ENCODE measurements at regions not wholly inside any gene's neighbourhood (a gene's known extent, or its start where the extent isn't known, plus 50 kb on each side); places are given as distances from the start of the nearest gene placed in this dataset.

- peaks cover 6% of the 10 kb centered on the region for H3K4me1 ChIP-seq (ENCODE audit: control insufficient read depth, insufficient read depth, low read length)
- H3K27me3 ChIP-seq (ENCODE audit: control insufficient read depth, insufficient read depth, low read length), result no peaks in the 10 kb centered on the region
- H3K4me3 ChIP-seq (ENCODE audit: low read depth, low read length), result no peak overlapping the region
- H3K36me3 ChIP-seq (ENCODE audit: control insufficient read depth, insufficient read depth, low read length), result no peaks in the 10 kb centered on the region
- no peaks in the 10 kb centered on the region for H3K9me3 ChIP-seq (ENCODE audit: control insufficient read depth, insufficient read depth, low read length)
- no peak overlapping the region for H3K9ac ChIP-seq (ENCODE audit: low read depth, low read length)
Measured at GRCh38 chr11:116187026-116187425, 585.8 kb downstream of the BUD13 start.

- H3K36me3 ChIP-seq (ENCODE audit: control insufficient read depth, insufficient read depth, low read length), result no peaks in the 10 kb centered on the region
- peaks cover 6% of the 10 kb centered on the region for H3K4me1 ChIP-seq (ENCODE audit: control insufficient read depth, insufficient read depth, low read length)
- no peaks in the 10 kb centered on the region for H3K9me3 ChIP-seq (ENCODE audit: control insufficient read depth, insufficient read depth, low read length)
- no peak overlapping the region for H3K9ac ChIP-seq (ENCODE audit: low read depth, low read length)
- H3K27me3 ChIP-seq (ENCODE audit: control insufficient read depth, insufficient read depth, low read length), result no peaks in the 10 kb centered on the region
- no peak overlapping the region for H3K4me3 ChIP-seq (ENCODE audit: low read depth, low read length)
Measured at GRCh38 chr11:116185551-116185950, 587.2 kb downstream of the BUD13 start.

- Histone ChIP-seq H3K4me1 (ENCODE audit: control insufficient read depth, insufficient read depth, low read length) (no peaks in the 10 kb centered on the region), H3K36me3 (ENCODE audit: control insufficient read depth, insufficient read depth, low read length) (no peaks in the 10 kb centered on the region), H3K4me3 (ENCODE audit: low read depth, low read length) (no peak overlapping the region), H3K27me3 (ENCODE audit: control insufficient read depth, insufficient read depth, low read length) (no peaks in the 10 kb centered on the region), H3K9ac (ENCODE audit: low read depth, low read length) (no peak overlapping the region), H3K9me3 (ENCODE audit: control insufficient read depth, insufficient read depth, low read length) (no peaks in the 10 kb centered on the region)
Measured at GRCh38 chr11:116184763-116185162, 588.0 kb downstream of the BUD13 start.

- Histone ChIP-seq H3K36me3 (ENCODE audit: control insufficient read depth, insufficient read depth, low read length) (no peaks in the 10 kb centered on the region), H3K9ac (ENCODE audit: low read depth, low read length) (no peak overlapping the region), H3K4me1 (ENCODE audit: control insufficient read depth, insufficient read depth, low read length) (peaks cover 6% of the 10 kb centered on the region), H3K4me3 (ENCODE audit: low read depth, low read length) (no peak overlapping the region), H3K27me3 (ENCODE audit: control insufficient read depth, insufficient read depth, low read length) (no peaks in the 10 kb centered on the region), H3K9me3 (ENCODE audit: control insufficient read depth, insufficient read depth, low read length) (no peaks in the 10 kb centered on the region)
Measured at GRCh38 chr11:116182356-116182966, 590.3 kb downstream of the BUD13 start.

GRCh38 chr11:116180806-116181600 lies 591.8 kb downstream of the BUD13 start:
- Histone ChIP-seq H3K36me3 (ENCODE audit: control insufficient read depth, insufficient read depth, low read length) (no peaks in the 10 kb centered on the region), H3K9ac (ENCODE audit: low read depth, low read length) (no peak overlapping the region), H3K4me3 (ENCODE audit: low read depth, low read length) (no peak overlapping the region), H3K4me1 (ENCODE audit: control insufficient read depth, insufficient read depth, low read length) (peaks cover 6% of the 10 kb centered on the region), H3K27me3 (ENCODE audit: control insufficient read depth, insufficient read depth, low read length) (no peaks in the 10 kb centered on the region), H3K9me3 (ENCODE audit: control insufficient read depth, insufficient read depth, low read length) (no peaks in the 10 kb centered on the region)

GRCh38 chr11:116179401-116179800 lies 593.4 kb downstream of the BUD13 start:
- no peaks in the 10 kb centered on the region for H3K27me3 ChIP-seq (ENCODE audit: control insufficient read depth, insufficient read depth, low read length)
- H3K36me3 ChIP-seq (ENCODE audit: control insufficient read depth, insufficient read depth, low read length), result no peaks in the 10 kb centered on the region
- no peak overlapping the region for H3K4me3 ChIP-seq (ENCODE audit: low read depth, low read length)
- H3K9me3 ChIP-seq (ENCODE audit: control insufficient read depth, insufficient read depth, low read length), result no peaks in the 10 kb centered on the region
- no peak overlapping the region for H3K9ac ChIP-seq (ENCODE audit: low read depth, low read length)
- peaks cover 6% of the 10 kb centered on the region for H3K4me1 ChIP-seq (ENCODE audit: control insufficient read depth, insufficient read depth, low read length)

- H3K36me3 ChIP-seq (ENCODE audit: control insufficient read depth, insufficient read depth, low read length), result no peaks in the 10 kb centered on the region
- H3K9ac ChIP-seq (ENCODE audit: low read depth, low read length), result no peak overlapping the region
- H3K27me3 ChIP-seq (ENCODE audit: control insufficient read depth, insufficient read depth, low read length), result peaks cover 4% of the 10 kb centered on the region
- no peaks in the 10 kb centered on the region for H3K9me3 ChIP-seq (ENCODE audit: control insufficient read depth, insufficient read depth, low read length)
- H3K4me1 ChIP-seq (ENCODE audit: control insufficient read depth, insufficient read depth, low read length), result peaks cover 6% of the 10 kb centered on the region
- no peak overlapping the region for H3K4me3 ChIP-seq (ENCODE audit: low read depth, low read length)
Measured at GRCh38 chr11:116177521-116178210, 595.1 kb downstream of the BUD13 start.

GRCh38 chr11:116176484-116177005 lies 596.2 kb downstream of the BUD13 start:
- Histone ChIP-seq H3K9me3 (ENCODE audit: control insufficient read depth, insufficient read depth, low read length) (no peaks in the 10 kb centered on the region), H3K36me3 (ENCODE audit: control insufficient read depth, insufficient read depth, low read length) (no peaks in the 10 kb centered on the region), H3K4me1 (ENCODE audit: control insufficient read depth, insufficient read depth, low read length) (peaks cover 6% of the 10 kb centered on the region), H3K9ac (ENCODE audit: low read depth, low read length) (no peak overlapping the region), H3K27me3 (ENCODE audit: control insufficient read depth, insufficient read depth, low read length) (peaks cover 4% of the 10 kb centered on the region), H3K4me3 (ENCODE audit: low read depth, low read length) (no peak overlapping the region)

GRCh38 chr11:116175707-116176106 lies 597.1 kb downstream of the BUD13 start:
- no peak overlapping the region for H3K9ac ChIP-seq (ENCODE audit: low read depth, low read length)
- H3K9me3 ChIP-seq (ENCODE audit: control insufficient read depth, insufficient read depth, low read length), result no peaks in the 10 kb centered on the region
- H3K4me3 ChIP-seq (ENCODE audit: low read depth, low read length), result no peak overlapping the region
- peaks cover 4% of the 10 kb centered on the region for H3K27me3 ChIP-seq (ENCODE audit: control insufficient read depth, insufficient read depth, low read length)
- no peaks in the 10 kb centered on the region for H3K36me3 ChIP-seq (ENCODE audit: control insufficient read depth, insufficient read depth, low read length)
- peaks cover 6% of the 10 kb centered on the region for H3K4me1 ChIP-seq (ENCODE audit: control insufficient read depth, insufficient read depth, low read length)

- no peak overlapping the region for H3K9ac ChIP-seq (ENCODE audit: low read depth, low read length)
- peaks cover 4% of the 10 kb centered on the region for H3K27me3 ChIP-seq (ENCODE audit: control insufficient read depth, insufficient read depth, low read length)
- no peak overlapping the region for H3K4me3 ChIP-seq (ENCODE audit: low read depth, low read length)
- H3K9me3 ChIP-seq (ENCODE audit: control insufficient read depth, insufficient read depth, low read length), result no peaks in the 10 kb centered on the region
- no peaks in the 10 kb centered on the region for H3K36me3 ChIP-seq (ENCODE audit: control insufficient read depth, insufficient read depth, low read length)
- H3K4me1 ChIP-seq (ENCODE audit: control insufficient read depth, insufficient read depth, low read length), result peaks cover 6% of the 10 kb centered on the region
Measured at GRCh38 chr11:116173941-116174911, 598.6 kb downstream of the BUD13 start.

GRCh38 chr11:116173506-116173905 lies 599.3 kb downstream of the BUD13 start:
- Histone ChIP-seq H3K36me3 (ENCODE audit: control insufficient read depth, insufficient read depth, low read length) (no peaks in the 10 kb centered on the region), H3K4me3 (ENCODE audit: low read depth, low read length) (no peak overlapping the region), H3K4me1 (ENCODE audit: control insufficient read depth, insufficient read depth, low read length) (peaks cover 6% of the 10 kb centered on the region), H3K9ac (ENCODE audit: low read depth, low read length) (no peak overlapping the region), H3K27me3 (ENCODE audit: control insufficient read depth, insufficient read depth, low read length) (peaks cover 4% of the 10 kb centered on the region), H3K9me3 (ENCODE audit: control insufficient read depth, insufficient read depth, low read length) (no peaks in the 10 kb centered on the region)
